K562 (cell line): ENCODE measurements at regions not wholly inside any gene's neighbourhood (a gene's known extent, or its start where the extent isn't known, plus 50 kb on each side); places are given as distances from the start of the nearest gene placed in this dataset.

Experiments used
- MXI1 ChIP-seq: IDR thresholded peaks from 2 replicates; pipeline ENCODE4 v1.6.1; 2011; ENCODE audit warnings: low read depth, mild to moderate bottlenecking, improper control_type of control experiment, low read length
- ZBTB7A ChIP-seq: IDR thresholded peaks from 2 replicates; pipeline ENCODE4 v1.6.1; 2011; ENCODE audit warnings: low read depth, mild to moderate bottlenecking, low read length, moderate library complexity, borderline replicate concordance; ENCODE audit not compliant: control insufficient read depth
- TF ChIP-seq, protein P1 (sequence below): fragments of 450-650 bp; IDR thresholded peaks from 2 replicates; pipeline ENCODE4 v1.6.1; 2016; ENCODE audit warnings: low read depth, mild to moderate bottlenecking, moderate library complexity

DNA sequence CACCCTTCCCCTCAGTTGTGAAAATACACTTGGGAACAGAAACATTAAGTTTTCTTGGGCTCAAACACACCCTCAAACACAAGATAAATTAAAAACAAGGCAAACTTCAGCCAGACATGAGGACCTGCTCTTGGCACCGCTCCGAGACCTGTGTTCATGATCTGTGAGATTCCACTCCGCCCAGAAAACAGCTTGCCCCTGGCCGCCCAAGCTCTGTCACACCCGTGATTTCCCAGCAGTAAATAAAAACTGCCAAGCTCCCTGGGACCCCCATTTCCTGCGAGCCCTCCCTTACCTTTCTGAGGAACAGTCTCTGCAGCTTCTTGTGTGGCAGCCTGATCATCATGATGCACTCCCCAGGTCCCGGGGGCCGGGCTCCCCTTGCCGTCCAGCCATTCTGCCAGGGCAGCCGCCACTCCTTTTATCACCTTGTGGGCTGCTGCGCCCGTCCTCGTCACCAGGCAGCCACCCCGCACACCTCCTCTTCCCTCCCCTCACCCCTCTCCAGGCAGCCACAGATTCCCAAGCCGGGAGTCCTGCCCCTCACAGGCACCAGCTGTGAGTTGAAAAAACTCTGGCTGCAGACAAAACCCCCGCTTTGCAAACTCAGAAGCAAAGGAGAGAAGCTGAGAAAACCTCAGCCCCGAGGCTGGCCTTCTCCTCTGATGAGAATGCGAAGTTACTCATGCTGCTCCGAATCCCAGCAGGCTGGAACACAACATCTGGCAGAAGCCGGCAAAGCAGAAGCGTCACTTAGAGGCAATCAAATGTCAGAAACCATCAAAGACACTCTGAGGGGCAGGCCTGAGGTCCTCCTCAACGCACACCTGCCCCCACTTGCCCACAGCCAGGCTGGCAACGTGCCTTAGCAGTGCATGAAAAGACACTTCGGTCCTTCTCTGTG lies 130.4 kb upstream of the RPS6KA2 start:
- no peak for TF ChIP-seq MXI1
- TF ChIP-seq, protein P1, sequence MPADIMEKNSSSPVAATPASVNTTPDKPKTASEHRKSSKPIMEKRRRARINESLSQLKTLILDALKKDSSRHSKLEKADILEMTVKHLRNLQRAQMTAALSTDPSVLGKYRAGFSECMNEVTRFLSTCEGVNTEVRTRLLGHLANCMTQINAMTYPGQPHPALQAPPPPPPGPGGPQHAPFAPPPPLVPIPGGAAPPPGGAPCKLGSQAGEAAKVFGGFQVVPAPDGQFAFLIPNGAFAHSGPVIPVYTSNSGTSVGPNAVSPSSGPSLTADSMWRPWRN = no peak
- TF ChIP-seq ZBTB7A = no peak
